HEK293 (cell line): ENCODE measurements at regions not wholly inside any gene's neighbourhood (a gene's known extent, or its start where the extent isn't known, plus 50 kb on each side); places are given as distances from the start of the nearest gene placed in this dataset.

Experiments
- CTCF ChIA-PET: fragments of 350-600 bp; formaldehyde crosslinking; extraction: SDS; loops from one replicate; lab custom pipeline; 2021; ENCODE audit warnings: antibody characterized with exemption; lab: Yijun Ruan, JAX
- POLR2A ChIA-PET: fragments of 300-600 bp; formaldehyde crosslinking; extraction: SDS; loops from one replicate; lab custom pipeline; 2020; ENCODE audit warnings: antibody characterized with exemption, inconsistent platforms; lab: Yijun Ruan, JAX
- H3K27ac ChIP-seq: fragments of 200-500 bp; sonication (Bioruptor generic); 2 replicates; pipeline ENCODE4 v1.5.1; 2014; ENCODE audit warnings: low read depth, low read length, control low read depth, inconsistent platforms; ENCODE audit errors: extremely low read depth
- H3K36me3 ChIP-seq, 2 experiments: fragments of 200-500 bp in 1 of 2; sonication (Bioruptor generic) in 1 of 2; 1 replicate in 1 of 2; 2 replicates in 1 of 2; pipeline ENCODE4 v1.5.1; 2014 to 2017; ENCODE audit warnings: inconsistent platforms in 2 of 2, low read length in 2 of 2; ENCODE audit not compliant: control insufficient read depth in 2 of 2, insufficient read depth in 1 of 2
- H3K4me1 ChIP-seq: fragments of 200-500 bp; sonication (Bioruptor generic); 2 replicates; pipeline ENCODE4 v1.5.1; 2014; ENCODE audit warnings: mild to moderate bottlenecking, low read length, inconsistent platforms; ENCODE audit not compliant: control insufficient read depth, insufficient read depth
- H3K4me3 ChIP-seq: 2 replicates; pipeline ENCODE4 v1.5.1; 2011; ENCODE audit warnings: low read depth, mild to moderate bottlenecking, control low read depth, low read length, moderate library complexity
- H3K9me3 ChIP-seq: fragments of 200-500 bp; sonication (Bioruptor generic); 2 replicates; pipeline ENCODE4 v1.5.1; 2014; ENCODE audit warnings: low read depth, low read length, inconsistent platforms; ENCODE audit not compliant: control insufficient read depth, insufficient read depth
- ATF2 ChIP-seq: fragments of 450-650 bp; formaldehyde crosslinking; IDR thresholded peaks from 2 replicates; pipeline ENCODE4 v1.5.1; 2016; ENCODE audit warnings: missing biosample characterization, missing genetic modification characterization, low read depth
- EGR2 ChIP-seq: fragments of 450-650 bp; formaldehyde crosslinking; IDR thresholded peaks from 2 replicates; pipeline ENCODE4 v1.5.1; 2016; ENCODE audit warnings: low read depth, missing biosample characterization, missing genetic modification characterization
- KLF1 ChIP-seq: fragments of 450-650 bp; formaldehyde crosslinking; IDR thresholded peaks from 2 replicates; pipeline ENCODE4 v1.5.1; 2016; ENCODE audit warnings: missing biosample characterization, missing genetic modification characterization
- KLF10 ChIP-seq: fragments of 450-650 bp; IDR thresholded peaks from 2 replicates; pipeline ENCODE4 v1.5.1; 2018; ENCODE audit warnings: missing biosample characterization, mild to moderate bottlenecking, missing genetic modification characterization
- KLF9 ChIP-seq: fragments of 450-650 bp; formaldehyde crosslinking; IDR thresholded peaks from 2 replicates; pipeline ENCODE4 v1.5.1; 2016; ENCODE audit warnings: missing biosample characterization, missing genetic modification characterization, low read depth
- MYNN ChIP-seq: fragments of 450-650 bp; formaldehyde crosslinking; IDR thresholded peaks from 2 replicates; pipeline ENCODE4 v1.5.1; 2016; ENCODE audit warnings: missing biosample characterization, missing genetic modification characterization, borderline replicate concordance
- PBX3 ChIP-seq: sonication (generic); formaldehyde crosslinking; IDR thresholded peaks from 2 replicates; pipeline ENCODE4 v1.8.1; 2022; ENCODE audit warnings: mild to moderate bottlenecking, moderate library complexity, missing genetic modification reagents
- PRDM6 ChIP-seq: fragments of 450-650 bp; formaldehyde crosslinking; IDR thresholded peaks from 2 replicates; pipeline ENCODE4 v1.5.1; 2017; ENCODE audit warnings: missing biosample characterization, missing genetic modification characterization
- YY2 ChIP-seq: fragments of 450-650 bp; formaldehyde crosslinking; IDR thresholded peaks from 2 replicates; pipeline ENCODE4 v1.5.1; 2016; ENCODE audit warnings: missing biosample characterization, missing genetic modification characterization
- ZBTB20 ChIP-seq: fragments of 450-650 bp; formaldehyde crosslinking; IDR thresholded peaks from 2 replicates; pipeline ENCODE4 v1.5.1; 2016; ENCODE audit warnings: missing biosample characterization, missing genetic modification characterization
- ZFHX2 ChIP-seq: fragments of 450-650 bp; formaldehyde crosslinking; conservative IDR thresholded peaks from 2 replicates; pipeline ENCODE4 v1.5.1; 2016; ENCODE audit warnings: missing biosample characterization, missing genetic modification characterization
- ZNF10 ChIP-seq: fragments of 450-650 bp; formaldehyde crosslinking; IDR thresholded peaks from 2 replicates; pipeline ENCODE4 v1.5.1; 2017; ENCODE audit warnings: missing biosample characterization, missing genetic modification characterization
- ZNF37A ChIP-seq: fragments of 450-650 bp; IDR thresholded peaks from 2 replicates; pipeline ENCODE4 v1.5.1; 2018; ENCODE audit warnings: missing biosample characterization, missing genetic modification characterization
- ZNF426 ChIP-seq: fragments of 450-650 bp; formaldehyde crosslinking; IDR thresholded peaks from 2 replicates; pipeline ENCODE4 v1.5.1; 2017; ENCODE audit warnings: missing biosample characterization, missing genetic modification characterization, mild to moderate bottlenecking, inconsistent platforms, moderate library complexity
- ZNF449 ChIP-seq: fragments of 450-650 bp; formaldehyde crosslinking; IDR thresholded peaks from 2 replicates; pipeline ENCODE4 v1.5.1; 2017; ENCODE audit warnings: missing biosample characterization, mild to moderate bottlenecking, missing genetic modification characterization, moderate library complexity
- ZNF560 ChIP-seq: fragments of 450-650 bp; formaldehyde crosslinking; IDR thresholded peaks from 2 replicates; pipeline ENCODE4 v1.5.1; 2017; ENCODE audit warnings: missing biosample characterization, missing genetic modification characterization, borderline replicate concordance

GRCh38 chr7:114062810-114063209 lies 144.0 kb upstream of the PPP1R3A start:
- no peak overlapping the region for H3K4me3 ChIP-seq
- no peaks in the 10 kb centered on the region for H3K4me1 ChIP-seq
- ChIA-PET POLR2A (no interaction called here), CTCF (interaction anchor here (0.6 kb wide), 1 partner anchor 55 kb away, joined by 4 read pairs; no protein-coding TSS in a partner anchor)
- no peak overlapping the region for H3K27ac ChIP-seq
- TF ChIP-seq KLF9 (tag by site-specific recombination) (peak; percentile 77), YY2 (tag by site-specific recombination) (no peak), PBX3 (CRISPR knock-in tag) (no peak), PRDM6 (tag by site-specific recombination) (no peak), MYNN (no peak), EGR2 (tag by site-specific recombination) (peak; percentile 52; the same call in 1 of the 2 replicates), ZFHX2 (tag by site-specific recombination) (peak; percentile 83), KLF1 (tag by site-specific recombination) (peak; percentile 26; the same call in 1 of the 2 replicates), ZNF560 (no peak), KLF10 (tag by site-specific recombination) (peak; percentile 53; the same call in 1 of the 2 replicates)
- H3K9me3 ChIP-seq = no peaks in the 10 kb centered on the region
- no peaks in the 10 kb centered on the region for H3K36me3 ChIP-seq

- ChIA-PET POLR2A (no interaction called here), CTCF (no interaction called here)
- no peak for TF ChIP-seq ZNF426 (tag by site-specific recombination)
- H3K27ac ChIP-seq = no peak overlapping the region
- no peak overlapping the region for H3K4me3 ChIP-seq
- no peaks in the 10 kb centered on the region for H3K9me3 ChIP-seq
- H3K36me3 ChIP-seq = no peaks in the 10 kb centered on the region
- no peaks in the 10 kb centered on the region for H3K4me1 ChIP-seq
Measured at GRCh38 chr7:114051871-114052331, 133.1 kb upstream of the PPP1R3A start.

- Histone ChIP-seq H3K4me1 (no peaks in the 10 kb centered on the region), H3K36me3 (no peaks in the 10 kb centered on the region), H3K4me3 (no peak overlapping the region), H3K27ac (no peak overlapping the region), H3K9me3 (no peaks in the 10 kb centered on the region)
- POLR2A ChIA-PET = no interaction called here
- CTCF ChIA-PET = no interaction called here
- TF ChIP-seq KLF10 (tag by site-specific recombination) (no peak), ZNF37A (tag by site-specific recombination) (no peak), ZBTB20 (tag by site-specific recombination) (no peak), ATF2 (tag by site-specific recombination) (no peak), ZNF10 (tag by site-specific recombination) (peak; percentile 88), ZNF449 (tag by site-specific recombination) (no peak)
Measured at GRCh38 chr7:114050571-114050970, 131.8 kb upstream of the PPP1R3A start.
